HCT116 (cell line): ENCODE measurements at regions not wholly inside any gene's neighbourhood (a gene's known extent, or its start where the extent isn't known, plus 50 kb on each side); places are given as distances from the start of the nearest gene placed in this dataset.

Experiments
- ATAC-seq: fragments of 200-7000 bp; cut with Tn5 transposase; 2 replicates; pipeline ENCODE4 v1.9.1; 2020; ENCODE audit warnings: mild to moderate bottlenecking, moderate library complexity
- BruUV-seq: library from RNA; stranded (reverse); fragments of 400-500 nt; replicated peaks from 2 replicates; lab custom pipeline; 2021; lab: Mats Ljungman, UMichigan
- CTCF ChIA-PET: fragments of 300-600 bp; sonication (Branson Sonifier 250); formaldehyde crosslinking; loops from one replicate; lab custom pipeline; 2021; ENCODE audit warnings: antibody characterized with exemption; lab: Charles Lee
- POLR2A ChIA-PET: fragments of 300-600, 350-600 bp; sonication (Branson Sonifier 250); formaldehyde crosslinking; loops from one replicate; lab custom pipeline; 2021; ENCODE audit warnings: antibody characterized with exemption; lab: Charles Lee
- RAD21 ChIA-PET, 2 experiments: fragments of 300-600 bp; sonication (Branson Sonifier 250); formaldehyde crosslinking; loops; one replicate each; lab custom pipeline; 2023; ENCODE audit warnings: low total read pairs in 2 of 2; ENCODE audit not compliant: uncharacterized antibody in 2 of 2, unreplicated experiment in 2 of 2, low non-redundant PET in 1 of 2; lab: Charles Lee
- DNase-seq: peaks from one replicate; pipeline ENCODE4 v3.0.0-alpha.2; 2010; ENCODE audit warnings: low read depth, low spot score
- H2AFZ ChIP-seq: fragments of 200-600 bp; shearing (Covaris generic), sonication (generic); 2 replicates; pipeline ENCODE4 v1.6.1; 2017; ENCODE audit warnings: low read depth, mixed run types, mixed read lengths, antibody characterized with exemption, low read length; ENCODE audit not compliant: poor library complexity, severe bottlenecking
- H3K27ac ChIP-seq: 2 replicates; pipeline ENCODE4 v1.5.1; 2012; ENCODE audit warnings: low read depth, low read length
- H3K27me3 ChIP-seq: fragments of 200-600 bp; sonication (generic); 2 replicates; pipeline ENCODE4 v1.6.1; 2016; ENCODE audit warnings: mixed run types, low read length, mixed read lengths; ENCODE audit not compliant: insufficient read depth
- H3K36me3 ChIP-seq, 2 experiments: fragments of 200-500 bp in 1 of 2; fragments of 200-600 bp in 1 of 2; sonication (Bioruptor generic) in 1 of 2; sonication (generic) in 1 of 2; 2 replicates each; pipeline versions ENCODE4 v1.5.1 to v1.6.1; 2014 to 2016; ENCODE audit warnings: low read length in 2 of 2, inconsistent platforms in 1 of 2, mixed read lengths in 1 of 2, mixed run types in 1 of 2; ENCODE audit not compliant: insufficient read depth in 2 of 2, control insufficient read depth in 1 of 2
- H3K4me1 ChIP-seq, 2 experiments: fragments of 200-600 bp in 1 of 2; sonication (generic) in 1 of 2; 2 replicates each; pipeline versions ENCODE4 v1.5.1 to v1.6.1; 2012 to 2017; ENCODE audit warnings: low read length in 2 of 2, inconsistent platforms in 1 of 2, mild to moderate bottlenecking in 1 of 2, mixed read lengths in 1 of 2, mixed run types in 1 of 2, moderate library complexity in 1 of 2; ENCODE audit not compliant: insufficient read depth in 2 of 2, control insufficient read depth in 1 of 2
- H3K4me2 ChIP-seq: fragments of 200-600 bp; sonication (generic); 2 replicates; pipeline ENCODE4 v1.6.1; 2017; ENCODE audit warnings: mixed run types, low read length, mixed read lengths
- H3K4me3 ChIP-seq, 2 experiments: fragments of 200-600 bp in 1 of 2; sonication (generic) in 1 of 2; replicated peaks in 1 of 2; 2 replicates each; pipeline ENCODE4 v1.5.1; 2011 to 2016; ENCODE audit warnings: low read length in 2 of 2, control low read depth in 1 of 2, low read depth in 1 of 2, mild to moderate bottlenecking in 1 of 2, mixed read lengths in 1 of 2, mixed run types in 1 of 2
- H3K79me2 ChIP-seq: fragments of 200-600 bp; sonication (generic); 2 replicates; pipeline ENCODE4 v1.6.1; 2017; ENCODE audit warnings: mild to moderate bottlenecking, mixed run types, low read length, moderate library complexity, mixed read lengths; ENCODE audit not compliant: insufficient read depth
- H3K9ac ChIP-seq: fragments of 200-600 bp; sonication (generic); 2 replicates; pipeline ENCODE4 v1.6.1; 2016; ENCODE audit warnings: low read length, mixed read lengths
- H3K9me2 ChIP-seq: fragments of 200-600 bp; sonication (generic), shearing (Covaris generic); 2 replicates; pipeline ENCODE4 v1.6.1; 2017; ENCODE audit warnings: mixed run types, mild to moderate bottlenecking, moderate library complexity; ENCODE audit not compliant: insufficient read depth
- H3K9me3 ChIP-seq, 2 experiments: fragments of 200-500 bp in 1 of 2; fragments of 200-600 bp in 1 of 2; sonication (Bioruptor generic) in 1 of 2; sonication (generic) in 1 of 2; 2 replicates each; pipeline ENCODE4 v1.6.1; 2014 to 2017; ENCODE audit warnings: low read length in 2 of 2, mixed read lengths in 2 of 2, inconsistent platforms in 1 of 2, low read depth in 1 of 2, mild to moderate bottlenecking in 1 of 2, mixed run types in 1 of 2, moderate library complexity in 1 of 2; ENCODE audit not compliant: control insufficient read depth in 1 of 2, insufficient read depth in 1 of 2
- H4K20me1 ChIP-seq: fragments of 200-600 bp; sonication (generic), shearing (Covaris generic); 2 replicates; pipeline ENCODE4 v1.6.1; 2017; ENCODE audit warnings: mixed run types, mild to moderate bottlenecking, moderate library complexity; ENCODE audit not compliant: insufficient read depth
- CBX3 ChIP-seq: IDR thresholded peaks from 2 replicates; pipeline ENCODE4 v1.6.1; 2012; ENCODE audit warnings: low read depth
- CTCF ChIP-seq, 3 experiments: fragments of 200-600 bp in 1 of 3; sonication (generic) in 1 of 3; IDR thresholded peaks in 2 of 3; conservative IDR thresholded peaks in 1 of 3; 2 replicates each; pipeline ENCODE4 v1.5.1; 2012 to 2017; ENCODE audit warnings: low read depth in 2 of 3, low read length in 2 of 3, antibody characterized with exemption in 1 of 3, borderline replicate concordance in 1 of 3, control low read depth in 1 of 3, mild to moderate bottlenecking in 1 of 3, mixed read lengths in 1 of 3, mixed run types in 1 of 3, moderate library complexity in 1 of 3; ENCODE audit not compliant: insufficient read depth in 1 of 3
- EGR1 ChIP-seq: IDR thresholded peaks from 2 replicates; pipeline ENCODE4 v1.6.1; 2012; ENCODE audit warnings: low read depth
- ELF1 ChIP-seq: IDR thresholded peaks from 2 replicates; pipeline ENCODE4 v1.6.1; 2012; ENCODE audit warnings: low read depth, borderline replicate concordance
- MAX ChIP-seq: IDR thresholded peaks from 2 replicates; pipeline ENCODE4 v1.6.1; 2012
- POLR2A ChIP-seq: IDR thresholded peaks from 2 replicates; pipeline ENCODE4 v1.7.0; 2011; ENCODE audit warnings: borderline replicate concordance; ENCODE audit not compliant: insufficient read depth, insufficient read length; ENCODE audit errors: extremely low read depth
- REST ChIP-seq: IDR thresholded peaks from 2 replicates; pipeline ENCODE4 v1.6.1; 2012; ENCODE audit warnings: low read depth
- SIN3A ChIP-seq: IDR thresholded peaks from 2 replicates; pipeline ENCODE4 v1.6.1; 2012; ENCODE audit warnings: low read depth
- SP1 ChIP-seq: IDR thresholded peaks from 2 replicates; pipeline ENCODE4 v1.6.1; 2012; ENCODE audit warnings: low read depth
- TCF7L2 ChIP-seq: IDR thresholded peaks from 2 replicates; pipeline ENCODE4 v1.7.0; 2011; ENCODE audit warnings: borderline replicate concordance, inconsistent platforms; ENCODE audit not compliant: insufficient read depth, insufficient read length; ENCODE audit errors: extremely low read depth
- ZFX ChIP-seq: fragments of 450-650 bp; IDR thresholded peaks from 2 replicates; pipeline ENCODE4 v1.6.1; 2017
- intact Hi-C: fragments of 100-400 bp; cut with micrococcal nuclease; formaldehyde crosslinking; loops from 2 replicates; pipeline ENCODE4 v1.10.0; 2022

GRCh38 chr2:157087373-157088002 is 170.0 kb upstream of the GALNT5 start:
- H3K4me1 ChIP-seq, result no peaks in the 10 kb centered on the region
- no peaks in the 10 kb centered on the region for H3K36me3 ChIP-seq
- no peak overlapping the region for H3K4me2 ChIP-seq
- ChIA-PET CTCF (no interaction called here), RAD21 (no interaction called here), POLR2A (no interaction called here)
- no peaks in the 10 kb centered on the region for H4K20me1 ChIP-seq
- DNase-seq (no peak), ATAC-seq (no peak)
- no TSS peak for BruUV-seq
- TF ChIP-seq CTCF (IDR thresholded peaks at IDR 0.05 in 2 of 3, conservative IDR thresholded peaks at IDR 0.05 in 1 of 3; ENCODE audit: borderline replicate concordance in 1 of 3, insufficient read depth in 1 of 3, low read depth in 2 of 3, low read length in 2 of 3) (no peak), ZFX (no peak), TCF7L2 (no peak), MAX (no peak), SIN3A (no peak), ELF1 (no peak), CBX3 (no peak), REST (no peak), POLR2A (no peak), EGR1 (no peak), SP1 (no peak)
- H3K79me2 ChIP-seq, result no peaks in the 10 kb centered on the region
- no peaks in the 10 kb centered on the region for H3K9me3 ChIP-seq
- intact Hi-C loops, result no loop called here
- H3K27me3 ChIP-seq, result no peaks in the 10 kb centered on the region
- H3K9me2 ChIP-seq, result no peaks in the 10 kb centered on the region
- H3K27ac ChIP-seq, result no peak overlapping the region
- no peak overlapping the region for H3K9ac ChIP-seq
- no peak overlapping the region for H3K4me3 ChIP-seq
- no peak overlapping the region for H2AFZ ChIP-seq
